HL-60 (cell line): ENCODE measurements at regions not wholly inside any gene's neighbourhood (a gene's known extent, or its start where the extent isn't known, plus 50 kb on each side); places are given as distances from the start of the nearest gene placed in this dataset.

ENCODE experiments used
- GABPA ChIP-seq: IDR thresholded peaks from 2 replicates; pipeline ENCODE4 v1.6.1; 2012; ENCODE audit warnings: low read depth
- POLR2AphosphoS5 ChIP-seq: IDR thresholded peaks from 2 replicates; pipeline ENCODE4 v1.6.1; 2012; ENCODE audit warnings: low read depth
- SPI1 ChIP-seq: IDR thresholded peaks from 2 replicates; pipeline ENCODE4 v1.6.1; 2012; ENCODE audit warnings: low read depth, mild to moderate bottlenecking, borderline replicate concordance
- TF ChIP-seq, protein P1 (sequence below): IDR thresholded peaks from one replicate; pipeline ENCODE4 v1.5.1; 2011; ENCODE audit warnings: low read length, control low read depth, inconsistent platforms; ENCODE audit not compliant: insufficient read depth
- TF ChIP-seq, protein P2 (sequence below): IDR thresholded peaks from 2 replicates; pipeline ENCODE4 v1.6.1; 2012; ENCODE audit warnings: low read depth; ENCODE audit not compliant: insufficient replicate concordance

DNA sequence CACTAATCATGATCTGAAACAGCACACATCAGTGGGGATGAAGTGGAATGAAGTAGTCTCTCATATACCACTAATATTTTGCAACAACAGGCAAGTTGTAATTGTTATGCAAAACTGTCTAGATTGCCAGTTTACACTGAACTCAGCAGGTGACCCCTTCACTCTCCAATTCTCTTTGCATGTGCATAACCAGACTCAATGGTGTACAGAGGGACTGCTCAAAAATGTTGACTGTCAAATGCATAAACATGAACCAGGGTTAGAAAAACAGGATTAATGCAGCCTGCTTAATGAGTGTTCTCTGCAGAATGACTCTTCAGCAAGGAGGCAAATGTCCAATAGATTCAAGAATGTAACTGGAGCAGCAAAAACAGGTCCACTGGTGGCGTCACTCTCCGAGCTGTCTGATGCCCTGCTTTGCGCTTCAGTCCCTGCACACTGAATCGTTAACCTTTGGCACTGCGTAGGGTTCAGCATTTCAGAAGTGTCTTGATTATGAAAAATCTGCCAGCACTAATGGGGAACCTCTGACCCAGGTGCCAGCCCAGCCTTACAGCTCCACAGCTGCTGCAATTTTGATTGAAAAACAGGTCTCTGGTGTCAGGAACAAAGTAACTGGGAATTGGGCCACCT is 209.3 kb downstream of the TDRD15 start:
- TF ChIP-seq POLR2AphosphoS5, result no peak
- TF ChIP-seq, protein P1, sequence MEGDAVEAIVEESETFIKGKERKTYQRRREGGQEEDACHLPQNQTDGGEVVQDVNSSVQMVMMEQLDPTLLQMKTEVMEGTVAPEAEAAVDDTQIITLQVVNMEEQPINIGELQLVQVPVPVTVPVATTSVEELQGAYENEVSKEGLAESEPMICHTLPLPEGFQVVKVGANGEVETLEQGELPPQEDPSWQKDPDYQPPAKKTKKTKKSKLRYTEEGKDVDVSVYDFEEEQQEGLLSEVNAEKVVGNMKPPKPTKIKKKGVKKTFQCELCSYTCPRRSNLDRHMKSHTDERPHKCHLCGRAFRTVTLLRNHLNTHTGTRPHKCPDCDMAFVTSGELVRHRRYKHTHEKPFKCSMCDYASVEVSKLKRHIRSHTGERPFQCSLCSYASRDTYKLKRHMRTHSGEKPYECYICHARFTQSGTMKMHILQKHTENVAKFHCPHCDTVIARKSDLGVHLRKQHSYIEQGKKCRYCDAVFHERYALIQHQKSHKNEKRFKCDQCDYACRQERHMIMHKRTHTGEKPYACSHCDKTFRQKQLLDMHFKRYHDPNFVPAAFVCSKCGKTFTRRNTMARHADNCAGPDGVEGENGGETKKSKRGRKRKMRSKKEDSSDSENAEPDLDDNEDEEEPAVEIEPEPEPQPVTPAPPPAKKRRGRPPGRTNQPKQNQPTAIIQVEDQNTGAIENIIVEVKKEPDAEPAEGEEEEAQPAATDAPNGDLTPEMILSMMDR, result no peak
- TF ChIP-seq GABPA, result no peak
- TF ChIP-seq, protein P2, sequence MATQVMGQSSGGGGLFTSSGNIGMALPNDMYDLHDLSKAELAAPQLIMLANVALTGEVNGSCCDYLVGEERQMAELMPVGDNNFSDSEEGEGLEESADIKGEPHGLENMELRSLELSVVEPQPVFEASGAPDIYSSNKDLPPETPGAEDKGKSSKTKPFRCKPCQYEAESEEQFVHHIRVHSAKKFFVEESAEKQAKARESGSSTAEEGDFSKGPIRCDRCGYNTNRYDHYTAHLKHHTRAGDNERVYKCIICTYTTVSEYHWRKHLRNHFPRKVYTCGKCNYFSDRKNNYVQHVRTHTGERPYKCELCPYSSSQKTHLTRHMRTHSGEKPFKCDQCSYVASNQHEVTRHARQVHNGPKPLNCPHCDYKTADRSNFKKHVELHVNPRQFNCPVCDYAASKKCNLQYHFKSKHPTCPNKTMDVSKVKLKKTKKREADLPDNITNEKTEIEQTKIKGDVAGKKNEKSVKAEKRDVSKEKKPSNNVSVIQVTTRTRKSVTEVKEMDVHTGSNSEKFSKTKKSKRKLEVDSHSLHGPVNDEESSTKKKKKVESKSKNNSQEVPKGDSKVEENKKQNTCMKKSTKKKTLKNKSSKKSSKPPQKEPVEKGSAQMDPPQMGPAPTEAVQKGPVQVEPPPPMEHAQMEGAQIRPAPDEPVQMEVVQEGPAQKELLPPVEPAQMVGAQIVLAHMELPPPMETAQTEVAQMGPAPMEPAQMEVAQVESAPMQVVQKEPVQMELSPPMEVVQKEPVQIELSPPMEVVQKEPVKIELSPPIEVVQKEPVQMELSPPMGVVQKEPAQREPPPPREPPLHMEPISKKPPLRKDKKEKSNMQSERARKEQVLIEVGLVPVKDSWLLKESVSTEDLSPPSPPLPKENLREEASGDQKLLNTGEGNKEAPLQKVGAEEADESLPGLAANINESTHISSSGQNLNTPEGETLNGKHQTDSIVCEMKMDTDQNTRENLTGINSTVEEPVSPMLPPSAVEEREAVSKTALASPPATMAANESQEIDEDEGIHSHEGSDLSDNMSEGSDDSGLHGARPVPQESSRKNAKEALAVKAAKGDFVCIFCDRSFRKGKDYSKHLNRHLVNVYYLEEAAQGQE, result no peak
- TF ChIP-seq SPI1, result no peak
